ENCODE measurements at regions not wholly inside any gene's neighbourhood (a gene's known extent, or its start where the extent isn't known, plus 50 kb on each side); places are given as distances from the start of the nearest gene placed in this dataset.

- no peak for DNase-seq
Observed at GRCh38 chr14:82190742-82191141, 657.1 kb upstream of the SEL1L start.

- DNase-seq: no peak
Observed at GRCh38 chr14:82192387-82192786, 658.7 kb upstream of the SEL1L start.

GRCh38 chr14:82223276-82223675 lies 689.6 kb upstream of the SEL1L start:
- no peak for DNase-seq

- DNase-seq: no peak
Observed at GRCh38 chr14:82224610-82225009, 691.0 kb upstream of the SEL1L start.

GRCh38 chr14:82230748-82231147 lies 697.1 kb upstream of the SEL1L start:
- DNase-seq: no peak

- DNase-seq: no peak
Observed at GRCh38 chr14:82238649-82239048, 705.0 kb upstream of the SEL1L start.

GRCh38 chr14:82239223-82239622 lies 705.6 kb upstream of the SEL1L start:
- no peak for DNase-seq

- DNase-seq: no peak
Observed at GRCh38 chr14:82244791-82245190, 711.1 kb upstream of the SEL1L start.

- DNase-seq: no peak
Observed at GRCh38 chr14:82251494-82251893, 717.8 kb upstream of the SEL1L start.

- no peak for DNase-seq
Observed at GRCh38 chr14:82270286-82270685, 736.6 kb upstream of the SEL1L start.

GRCh38 chr14:82298811-82299210 lies 765.2 kb upstream of the SEL1L start:
- DNase-seq: no peak

GRCh38 chr14:82309199-82309598 lies 775.5 kb upstream of the SEL1L start:
- no peak for DNase-seq

GRCh38 chr14:82313889-82314288 lies 780.2 kb upstream of the SEL1L start:
- no peak for DNase-seq

- no peak for DNase-seq
Observed at GRCh38 chr14:82328442-82328841, 794.8 kb upstream of the SEL1L start.

GRCh38 chr14:82341261-82341810 lies 807.7 kb upstream of the SEL1L start:
- no peak for DNase-seq

- no peak for DNase-seq
Observed at GRCh38 chr14:82342596-82342995, 808.9 kb upstream of the SEL1L start.

- DNase-seq: no peak
Observed at GRCh38 chr14:82345184-82345583, 811.5 kb upstream of the SEL1L start.

- DNase-seq: no peak
Observed at GRCh38 chr14:82354126-82354525, 820.5 kb upstream of the SEL1L start.

- no peak for DNase-seq
Observed at GRCh38 chr14:82359201-82359600, 825.5 kb upstream of the SEL1L start.

GRCh38 chr14:82362452-82362851 lies 828.8 kb upstream of the SEL1L start:
- no peak for DNase-seq

- DNase-seq: no peak
Observed at GRCh38 chr14:82365471-82365870, 831.8 kb upstream of the SEL1L start.

GRCh38 chr14:82366803-82367202 lies 833.1 kb upstream of the SEL1L start:
- DNase-seq: no peak

- DNase-seq: no peak
Observed at GRCh38 chr14:82379291-82379690, 845.6 kb upstream of the SEL1L start.

- DNase-seq: no peak
Observed at GRCh38 chr14:82385048-82385447, 851.4 kb upstream of the SEL1L start.

- no peak for DNase-seq
Observed at GRCh38 chr14:82387699-82388098, 854.0 kb upstream of the SEL1L start.

GRCh38 chr14:82388488-82388887 lies 854.8 kb upstream of the SEL1L start:
- no peak for DNase-seq
